ENCODE measurements at regions not wholly inside any gene's neighbourhood (a gene's known extent, or its start where the extent isn't known, plus 50 kb on each side); places are given as distances from the start of the nearest gene placed in this dataset.

DNA sequence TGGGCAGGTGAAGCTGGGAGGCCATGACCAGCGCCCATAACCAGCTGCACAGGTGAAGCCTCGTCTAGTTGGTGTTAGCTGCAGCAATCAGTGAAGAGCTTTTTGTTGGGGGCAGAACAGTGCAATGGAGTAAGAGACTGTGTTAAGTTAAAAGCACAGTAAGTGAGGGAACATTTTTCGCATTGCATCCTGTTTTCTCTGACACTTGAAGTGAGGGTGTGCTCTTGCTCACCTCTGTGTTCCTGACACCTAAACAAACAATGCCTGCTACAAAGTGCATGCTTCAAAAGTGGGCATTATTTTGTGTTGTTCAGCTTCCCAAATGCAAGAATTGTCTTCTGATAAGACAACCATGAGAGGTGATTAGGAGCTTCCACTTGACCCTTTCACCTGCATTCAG is 324.0 kb upstream of the ACVR2A start:
- no peak for DNase-seq (ENCODE audit: low read depth in 4 of 4, low spot score in 3 of 4)

GRCh38 chr2:147519178-147519577 is 325.7 kb upstream of the ACVR2A start:
- DNase-seq (ENCODE audit: low read depth in 4 of 4, low spot score in 3 of 4) = no peak

DNA sequence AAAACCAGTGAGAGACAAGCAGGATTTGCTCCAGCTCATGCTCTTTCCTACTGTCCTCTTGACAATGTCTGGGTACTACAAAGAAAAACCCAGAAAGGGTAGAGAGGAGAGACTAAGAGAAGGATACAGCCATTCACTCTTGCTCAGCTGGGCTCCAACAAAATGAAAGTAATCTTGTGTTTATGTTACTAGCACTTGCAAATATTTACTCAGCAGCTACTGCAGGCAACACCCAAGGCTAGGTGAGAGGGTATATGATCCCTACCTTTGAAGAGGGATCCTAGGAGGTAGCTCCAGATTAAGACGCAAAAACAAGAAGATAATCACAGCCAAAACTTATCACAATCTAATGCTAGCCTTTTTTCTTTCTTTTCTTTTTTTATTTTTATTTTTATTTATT is 329.6 kb upstream of the ACVR2A start:
- no peak for DNase-seq (ENCODE audit: low read depth in 4 of 4, low spot score in 3 of 4)

- no peak for DNase-seq (ENCODE audit: low read depth in 4 of 4, low spot score in 3 of 4)
These were observed 332.6 kb upstream of the ACVR2A start for GRCh38 chr2:147512206-147512605.

- peak in 3 of 4 donors; percentile 5 to 24 (median 16) for DNase-seq (ENCODE audit: low read depth in 4 of 4, low spot score in 3 of 4)
These were observed 333.3 kb upstream of the ACVR2A start for GRCh38 chr2:147511491-147511948.

GRCh38 chr2:147509821-147510220 is 335.0 kb upstream of the ACVR2A start:
- DNase-seq (ENCODE audit: low read depth in 4 of 4, low spot score in 3 of 4) = no peak

DNA sequence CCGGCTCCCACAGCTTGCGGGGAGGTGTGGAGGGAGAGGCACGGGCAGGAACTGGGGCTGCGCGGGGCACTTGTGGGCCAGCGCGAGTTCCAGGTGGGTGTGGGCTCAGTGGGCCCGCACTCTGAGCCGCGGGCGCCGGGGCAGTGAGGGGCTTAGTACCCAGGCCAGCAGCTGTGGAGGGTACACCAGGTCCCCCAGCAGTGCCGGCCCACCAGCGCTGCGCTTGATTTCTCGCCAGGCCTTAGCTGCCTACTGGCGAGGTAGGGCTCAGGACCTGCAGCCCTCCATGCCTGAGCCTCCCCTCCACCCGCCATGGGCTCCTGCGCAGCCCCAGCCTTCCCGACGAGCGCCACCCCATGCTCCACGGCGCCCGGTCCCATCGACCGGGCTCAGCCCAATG is 337.9 kb upstream of the ACVR2A start:
- no peak for DNase-seq (ENCODE audit: low read depth in 4 of 4, low spot score in 3 of 4)

DNA sequence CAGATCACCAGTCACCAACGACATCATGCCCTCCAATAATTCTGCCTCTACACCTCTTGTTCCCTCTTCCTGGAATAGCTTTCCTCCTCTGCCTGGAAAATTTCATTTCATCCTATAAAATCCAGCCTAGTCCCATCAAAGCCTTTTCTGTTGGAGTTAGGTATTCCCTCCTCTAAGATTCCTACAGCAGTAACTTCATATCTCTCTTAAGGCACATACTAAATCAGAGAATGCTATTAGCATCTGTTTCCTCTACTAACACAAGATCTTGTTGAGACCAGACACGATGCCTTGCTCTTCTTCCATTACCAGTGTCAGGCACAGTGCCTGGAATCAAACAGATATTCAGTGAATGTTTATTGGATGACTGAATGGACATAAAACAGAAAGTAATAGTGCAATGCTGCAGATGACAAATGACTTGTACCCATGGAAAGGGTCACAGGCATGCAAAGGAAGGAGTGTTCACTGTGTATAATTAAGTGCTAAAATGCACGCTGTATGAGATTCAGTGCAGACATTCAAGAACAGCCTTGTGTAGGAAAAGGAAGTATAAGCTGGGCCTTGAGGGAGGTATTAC is 342.0 kb upstream of the ACVR2A start:
- no peak for DNase-seq (ENCODE audit: low read depth in 4 of 4, low spot score in 3 of 4)

- DNase-seq (ENCODE audit: low read depth in 4 of 4, low spot score in 3 of 4) = no peak
These were observed 342.9 kb upstream of the ACVR2A start for GRCh38 chr2:147501968-147502367.

- DNase-seq (ENCODE audit: low read depth in 4 of 4, low spot score in 3 of 4) = no peak
These were observed 343.9 kb upstream of the ACVR2A start for GRCh38 chr2:147500819-147501395.

DNA sequence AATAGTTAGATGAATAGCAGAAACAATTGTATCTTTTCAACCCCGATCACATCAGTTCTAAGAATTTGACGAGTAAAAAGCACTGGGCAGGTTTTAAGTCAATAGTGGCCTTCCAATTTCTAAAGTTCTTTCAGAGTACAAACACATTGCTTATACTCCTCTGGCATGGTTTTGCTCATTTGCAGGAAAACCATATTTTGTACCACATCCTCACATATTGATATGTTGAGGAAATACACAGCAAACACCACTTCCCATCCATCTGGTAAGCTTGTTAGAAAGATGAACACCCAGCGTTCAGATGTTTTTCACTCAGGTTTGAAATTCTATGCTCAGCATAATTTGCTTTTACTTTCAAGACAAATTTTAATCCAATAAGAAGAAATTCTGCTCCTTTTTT is 344.6 kb upstream of the ACVR2A start:
- no peak for DNase-seq (ENCODE audit: low read depth in 4 of 4, low spot score in 3 of 4)

GRCh38 chr2:147499785-147500184 is 345.0 kb upstream of the ACVR2A start:
- DNase-seq (ENCODE audit: low read depth in 4 of 4, low spot score in 3 of 4) = no peak

DNA sequence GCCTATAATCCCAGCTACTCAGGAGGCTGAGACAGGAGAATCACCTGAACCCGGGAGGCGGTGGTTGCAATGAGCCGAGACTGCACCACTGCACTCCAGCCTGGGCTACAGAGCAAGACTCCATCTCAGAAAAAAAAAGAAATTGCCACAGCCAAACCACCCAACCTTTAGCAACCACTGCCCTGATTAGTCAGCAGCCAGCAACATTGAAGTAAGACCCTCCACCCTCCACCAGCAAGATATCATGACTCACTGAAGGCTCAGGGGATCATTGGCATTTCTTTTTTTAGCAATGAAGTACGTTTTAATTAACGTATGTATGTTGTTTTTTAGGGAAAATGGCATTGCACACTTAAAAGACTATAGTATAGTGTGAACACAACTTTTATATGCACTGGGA is 349.1 kb upstream of the ACVR2A start:
- DNase-seq (ENCODE audit: low read depth in 4 of 4, low spot score in 3 of 4) = no peak

- DNase-seq (ENCODE audit: low read depth in 4 of 4, low spot score in 3 of 4) = no peak
These were observed 352.4 kb upstream of the ACVR2A start for GRCh38 chr2:147492471-147492870.

DNA sequence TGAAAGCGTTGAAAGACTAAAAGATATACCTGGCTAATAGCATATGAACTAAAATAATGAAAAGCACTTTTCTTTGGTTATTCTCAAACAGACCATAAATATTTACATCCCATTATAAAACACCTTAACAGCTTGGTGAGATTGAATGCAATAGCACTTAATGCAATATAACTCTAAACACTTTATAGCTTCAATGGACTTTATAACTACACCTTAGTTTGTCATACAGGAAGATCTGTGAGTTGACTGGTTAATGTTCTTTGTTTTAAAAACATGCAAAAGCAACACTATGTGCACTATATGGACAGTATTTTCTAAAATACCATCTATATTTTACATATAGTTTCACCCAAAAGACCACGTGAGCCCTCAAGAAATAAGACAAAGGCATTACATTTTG is 353.3 kb upstream of the ACVR2A start:
- DNase-seq (ENCODE audit: low read depth in 4 of 4, low spot score in 3 of 4) = no peak

GRCh38 chr2:147490401-147491261 is 354.2 kb upstream of the ACVR2A start:
- no peak for DNase-seq (ENCODE audit: low read depth in 4 of 4, low spot score in 3 of 4)

DNA sequence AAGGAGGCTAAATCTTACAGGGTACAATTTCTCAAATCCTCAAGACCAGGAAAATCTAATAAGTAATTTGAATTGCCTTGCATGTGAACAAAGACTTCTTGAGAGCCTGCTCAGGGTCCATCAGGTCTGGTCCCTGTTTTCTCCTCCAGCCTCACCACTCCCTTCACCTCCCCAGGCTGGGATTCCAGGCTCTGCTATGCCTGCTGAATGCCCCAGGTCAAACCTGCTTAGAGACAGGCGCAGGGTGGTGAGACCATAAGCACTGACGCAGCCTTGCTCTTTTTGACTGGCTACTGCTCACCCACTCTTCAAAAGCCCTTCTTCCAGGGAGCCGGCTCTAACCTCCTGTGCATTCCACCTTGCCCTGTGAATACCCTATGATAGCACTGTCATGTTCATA is 356.4 kb upstream of the ACVR2A start:
- DNase-seq (ENCODE audit: low read depth in 4 of 4, low spot score in 3 of 4) = no peak

DNA sequence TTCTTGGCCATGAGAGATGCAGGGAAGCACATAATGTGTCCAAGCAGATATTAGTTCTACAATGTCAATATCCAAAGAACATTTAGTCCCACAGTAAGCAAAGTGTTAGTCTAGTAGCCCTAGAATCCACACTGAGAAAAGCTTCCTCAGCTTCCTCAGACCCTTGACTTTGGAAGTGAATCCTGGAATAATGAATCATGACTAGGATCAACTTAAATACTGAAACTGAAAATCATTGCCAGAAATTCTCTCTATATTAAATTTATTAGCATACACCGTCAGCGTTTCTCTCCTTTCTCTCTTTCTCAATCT is 356.9 kb upstream of the ACVR2A start:
- no peak for DNase-seq (ENCODE audit: low read depth in 4 of 4, low spot score in 3 of 4)

DNA sequence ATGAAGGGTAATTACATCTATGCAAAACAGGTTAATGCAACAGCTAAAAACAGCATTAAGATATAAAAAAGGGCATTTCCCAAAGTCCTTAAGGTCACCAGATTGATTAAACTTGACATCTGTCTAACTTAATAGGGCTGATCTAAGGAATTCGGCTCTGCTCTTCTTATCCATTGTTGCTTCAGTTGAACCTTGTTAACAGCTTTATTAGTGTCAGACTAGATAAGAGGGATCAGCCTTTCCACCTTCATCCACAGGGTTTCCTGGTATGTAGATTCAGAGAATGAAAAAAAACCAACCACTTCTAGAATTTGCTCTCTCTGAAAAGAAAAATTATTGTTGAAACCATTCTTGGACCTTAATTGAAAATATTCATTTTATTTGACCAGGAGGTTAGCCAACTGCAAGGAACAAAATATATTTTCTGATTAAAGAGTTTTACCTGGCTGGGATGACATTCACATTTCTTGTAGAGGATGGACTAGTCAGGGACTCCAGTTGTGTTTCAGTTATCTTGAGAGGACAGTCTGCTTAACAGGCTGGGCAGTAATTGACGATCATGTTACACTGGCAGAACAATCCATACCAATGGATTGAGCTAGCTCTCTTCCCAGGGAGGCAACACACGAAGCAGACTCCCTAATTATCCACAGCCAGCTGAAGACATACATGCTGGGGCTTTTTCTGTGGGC is 357.4 kb upstream of the ACVR2A start:
- no peak for DNase-seq (ENCODE audit: low read depth in 4 of 4, low spot score in 3 of 4)

DNA sequence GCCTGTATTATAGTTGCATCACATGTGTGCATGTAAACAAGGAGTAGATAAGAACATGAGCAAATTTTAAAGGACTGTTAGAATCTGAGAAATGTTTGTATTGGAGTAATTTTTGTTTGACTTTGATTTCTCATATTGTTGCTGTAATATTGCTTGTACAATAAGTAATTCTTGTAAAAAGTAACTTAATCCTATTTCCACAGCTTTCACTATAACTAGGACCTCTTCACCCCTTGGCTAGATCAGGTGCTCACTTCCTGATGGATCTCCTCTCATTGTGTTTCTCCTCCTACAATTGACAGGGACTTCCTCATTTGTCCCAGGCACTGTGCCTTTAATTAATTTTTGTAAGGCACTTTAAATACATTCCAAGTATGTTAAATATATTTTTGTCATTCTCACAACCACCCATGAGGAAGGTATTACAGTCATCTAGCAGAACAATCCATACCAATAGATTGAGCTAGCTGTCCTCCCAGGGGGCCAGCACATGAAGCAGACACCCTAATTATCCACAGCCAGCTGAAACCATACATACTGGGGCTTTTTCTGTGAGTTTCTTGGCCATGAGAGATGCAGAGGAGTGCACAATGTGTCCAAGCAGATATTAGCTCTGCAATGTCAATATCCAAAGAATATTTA is 359.5 kb upstream of the ACVR2A start:
- DNase-seq (ENCODE audit: low read depth in 4 of 4, low spot score in 3 of 4) = no peak

DNA sequence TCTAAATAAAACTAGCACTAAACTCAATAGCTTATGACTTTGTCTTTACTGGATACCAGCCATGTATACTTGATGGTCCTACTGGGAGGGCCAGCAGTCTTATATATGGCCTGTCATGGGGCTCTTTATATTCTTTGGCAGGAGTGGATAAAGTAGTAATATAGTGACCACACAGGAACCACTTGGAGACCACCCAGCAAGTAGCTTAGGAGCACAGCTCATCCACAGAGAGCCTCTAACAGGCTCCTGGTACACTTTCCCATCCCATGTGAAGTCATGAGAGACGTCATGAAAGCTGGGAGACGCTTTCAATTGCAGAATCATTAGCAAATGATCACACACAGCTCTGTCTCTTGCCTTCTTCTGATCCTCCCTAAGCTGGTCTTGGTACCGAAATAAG is 360.9 kb upstream of the ACVR2A start:
- DNase-seq (ENCODE audit: low read depth in 4 of 4, low spot score in 3 of 4) = no peak
